ENCODE measurements at regions not wholly inside any gene's neighbourhood (a gene's known extent, or its start where the extent isn't known, plus 50 kb on each side); places are given as distances from the start of the nearest gene placed in this dataset.

GRCh38 chr4:153072661-153073060 is 131.6 kb upstream of the TRIM2 start:
- TF ChIP-seq POLR2AphosphoS5 (IDR thresholded peaks at IDR 0.05), result no peak
- TF ChIP-seq POLR2A (IDR thresholded peaks at IDR 0.05), result no peak
- no peak for TF ChIP-seq CTCF (IDR thresholded peaks at IDR 0.05)
- TF ChIP-seq EP300 (IDR thresholded peaks at IDR 0.05), result no peak
